C4-2B (cell line): ENCODE measurements at regions not wholly inside any gene's neighbourhood (a gene's known extent, or its start where the extent isn't known, plus 50 kb on each side); places are given as distances from the start of the nearest gene placed in this dataset.

Experiments
- H3K27ac ChIP-seq: fragments of 450-650 bp; 2 replicates; pipeline ENCODE4 v1.5.1; 2017
- CTCF ChIP-seq: fragments of 450-650 bp; conservative IDR thresholded peaks from 2 replicates; pipeline ENCODE4 v1.5.1; 2017; ENCODE audit warnings: mild to moderate bottlenecking
- ZFX ChIP-seq: fragments of 450-650 bp; IDR thresholded peaks from 2 replicates; pipeline ENCODE4 v1.6.1; 2017

- no peak for TF ChIP-seq CTCF
- TF ChIP-seq ZFX = no peak
- H3K27ac ChIP-seq = no peak overlapping the region
These were observed 51.0 kb upstream of the NAP1L1 start for GRCh38 chr12:76135456-76135855.
